Sigmoid colon (tissue), 6 donors: ENCODE measurements at regions not wholly inside any gene's neighbourhood (a gene's known extent, or its start where the extent isn't known, plus 50 kb on each side); places are given as distances from the start of the nearest gene placed in this dataset.
A peak's percentile ranks its signal among the peaks of the same experiment; 100 is the strongest.

Experiments
- DNase-seq: peaks from one replicate; pipeline ENCODE4 v3.0.0-alpha.2; 2019
- H3K27ac ChIP-seq, 4 donors: fragments of 200-600 bp; sonication (generic); one replicate each; pipeline ENCODE4 v1.5.1; 2016 to 2019; ENCODE audit warnings: mild to moderate bottlenecking in 1 of 4
- H3K27me3 ChIP-seq, 3 donors: fragments of 200-600 bp; sonication (generic); one replicate each; pipeline ENCODE4 v1.5.1; 2019; ENCODE audit warnings: mild to moderate bottlenecking in 1 of 3
- H3K36me3 ChIP-seq, 4 donors: fragments of 200-600 bp; sonication (generic); one replicate each; pipeline ENCODE4 v1.5.1; 2016 to 2019
- H3K4me1 ChIP-seq, 4 donors: fragments of 200-600 bp; sonication (generic); one replicate each; pipeline ENCODE4 v1.5.1; 2017 to 2019
- H3K4me3 ChIP-seq, 4 donors: fragments of 200-600 bp; sonication (generic); one replicate each; pipeline ENCODE4 v1.5.1; 2017 to 2019; ENCODE audit warnings: mild to moderate bottlenecking in 2 of 4, moderate library complexity in 1 of 4
- H3K9me3 ChIP-seq, 4 donors: fragments of 200-600 bp in 3 of 4; sonication (generic) in 3 of 4; one replicate each; pipeline versions ENCODE4 v1.5.1 to v1.6.1; 2013 to 2019
- CTCF ChIP-seq, 4 experiments: fragments of 450-650 bp in 3 of 4; fragments of 200-600 bp in 1 of 4; IDR thresholded peaks; one replicate each; pipeline ENCODE4 v1.5.1; 2016 to 2019; ENCODE audit warnings: antibody characterized with exemption in 4 of 4, mild to moderate bottlenecking in 3 of 4, moderate library complexity in 2 of 4
- EP300 ChIP-seq, 4 donors: sonication (generic); formaldehyde crosslinking; IDR thresholded peaks; one replicate each; pipeline ENCODE4 v1.6.1; 2017; ENCODE audit warnings: antibody characterized with exemption in 4 of 4
- POLR2A ChIP-seq, 2 donors: fragments of 450-650 bp; IDR thresholded peaks; one replicate each; pipeline ENCODE4 v1.6.1; 2016; ENCODE audit warnings: antibody characterized with exemption in 2 of 2, mild to moderate bottlenecking in 2 of 2, moderate library complexity in 2 of 2
- POLR2AphosphoS5 ChIP-seq, 4 donors: sonication (generic); formaldehyde crosslinking; IDR thresholded peaks; one replicate each; pipeline ENCODE4 v1.6.1; 2017; ENCODE audit warnings: antibody characterized with exemption in 4 of 4
- WGBS, 2 donors: extraction: QIAGEN DNeasy Blood & Tissue Kit; methylation state at CpG; one replicate each; pipeline ENCODE4 v1.1.7; 2013; 5-methylcytosine and 5-hydroxymethylcytosine counted together
- intact Hi-C: fragments of 100-400 bp; cut with DNase I; formaldehyde crosslinking; loops from one replicate; pipeline ENCODE4 v1.15.1; 2023
- donor health status: healthy with polysubstance abuse.
- donor health status: healthy.

GRCh38 chr4:15149839-15150592 lies 147.7 kb downstream of the CPEB2 start:
- H3K4me3 ChIP-seq, result no peak overlapping the region
- H3K27ac ChIP-seq, result peak overlapping the region; percentile 41 to 64 (median 52)
- H3K27me3 ChIP-seq, result no peaks in the 10 kb centered on the region
- 25 to 42% methylated on average over 9 of the region's 9 CpGs for WGBS, 2 donors
- peak; percentile 90 for DNase-seq
- H3K4me1 ChIP-seq, result peaks cover 0 to 24% (median 16%) of the 10 kb centered on the region in 4 donors
- intact Hi-C loops, result loop anchor here (5.0 kb wide), 1 partner anchor 148 kb away; the partner anchor contains the start of gene CPEB2
- TF ChIP-seq CTCF (IDR thresholded peaks at IDR 0.05), result peak in 1 of 4 experiments; percentile 18
- TF ChIP-seq POLR2A (IDR thresholded peaks at IDR 0.05), result no peak
- no peak for TF ChIP-seq POLR2AphosphoS5 (IDR thresholded peaks at IDR 0.05)
- no peak for TF ChIP-seq EP300 (IDR thresholded peaks at IDR 0.05)
- no peaks in the 10 kb centered on the region for H3K9me3 ChIP-seq
- no peaks in the 10 kb centered on the region for H3K36me3 ChIP-seq

GRCh38 chr4:15150631-15151030 lies 148.3 kb downstream of the CPEB2 start:
- no peak for TF ChIP-seq CTCF (IDR thresholded peaks at IDR 0.05)
- TF ChIP-seq POLR2AphosphoS5 (IDR thresholded peaks at IDR 0.05), result no peak
- no peak for TF ChIP-seq EP300 (IDR thresholded peaks at IDR 0.05)
- no peak for TF ChIP-seq POLR2A (IDR thresholded peaks at IDR 0.05)
- Histone ChIP-seq H3K27me3 (no peaks in the 10 kb centered on the region), H3K36me3 (no peaks in the 10 kb centered on the region), H3K4me3 (no peak overlapping the region), H3K9me3 (no peaks in the 10 kb centered on the region), H3K4me1 (peaks cover 0 to 24% (median 16%) of the 10 kb centered on the region in 4 donors), H3K27ac (peak overlapping the region; percentile 41 to 64 (median 52))
- intact Hi-C loops, result no loop called here
- 76 to 85% methylated on average over 2 of the region's 2 CpGs for WGBS, 2 donors
- no peak for DNase-seq

GRCh38 chr4:15151033-15151432 lies 148.8 kb downstream of the CPEB2 start:
- DNase-seq, result no peak
- intact Hi-C loops, result no loop called here
- Histone ChIP-seq H3K27me3 (no peaks in the 10 kb centered on the region), H3K27ac (no peak overlapping the region), H3K36me3 (no peaks in the 10 kb centered on the region), H3K9me3 (no peaks in the 10 kb centered on the region), H3K4me1 (peaks cover 0 to 24% (median 16%) of the 10 kb centered on the region in 4 donors), H3K4me3 (no peak overlapping the region)
- 45 to 95% methylated on average over 1 of the region's 1 CpG for WGBS, 2 donors
- TF ChIP-seq EP300 (IDR thresholded peaks at IDR 0.05) (no peak), CTCF (IDR thresholded peaks at IDR 0.05) (no peak), POLR2A (IDR thresholded peaks at IDR 0.05) (no peak), POLR2AphosphoS5 (IDR thresholded peaks at IDR 0.05) (no peak)

GRCh38 chr4:15153662-15154061 lies 151.4 kb downstream of the CPEB2 start:
- H3K9me3 ChIP-seq, result no peaks in the 10 kb centered on the region
- WGBS, 2 donors, result 83 to 92% methylated on average over 2 of the region's 2 CpGs
- H3K27ac ChIP-seq, result no peak overlapping the region
- H3K4me1 ChIP-seq, result peaks cover 0 to 19% (median 16%) of the 10 kb centered on the region in 4 donors
- intact Hi-C loops, result no loop called here
- H3K36me3 ChIP-seq, result no peaks in the 10 kb centered on the region
- no peak overlapping the region for H3K4me3 ChIP-seq
- no peak for DNase-seq
- no peaks in the 10 kb centered on the region for H3K27me3 ChIP-seq
- TF ChIP-seq CTCF (IDR thresholded peaks at IDR 0.05) (no peak), POLR2AphosphoS5 (IDR thresholded peaks at IDR 0.05) (no peak), POLR2A (IDR thresholded peaks at IDR 0.05) (no peak), EP300 (IDR thresholded peaks at IDR 0.05) (no peak)
